DND-41 (cell line): ENCODE measurements at regions not wholly inside any gene's neighbourhood (a gene's known extent, or its start where the extent isn't known, plus 50 kb on each side); places are given as distances from the start of the nearest gene placed in this dataset.

Experiments used
- EZH2 ChIP-seq: IDR thresholded peaks from 3 replicates; pipeline ENCODE4 v1.6.1; 2012; ENCODE audit warnings: borderline replicate concordance, low read depth, mild to moderate bottlenecking, moderate library complexity, low read length, inconsistent platforms; ENCODE audit not compliant: severe bottlenecking
- TF ChIP-seq, protein P1 (sequence below): IDR thresholded peaks from 2 replicates; pipeline ENCODE4 v1.5.1; 2012; ENCODE audit warnings: borderline replicate concordance, low read length, moderate library complexity, mild to moderate bottlenecking; ENCODE audit not compliant: poor library complexity, severe bottlenecking; ENCODE audit errors: extremely low read depth

DNA sequence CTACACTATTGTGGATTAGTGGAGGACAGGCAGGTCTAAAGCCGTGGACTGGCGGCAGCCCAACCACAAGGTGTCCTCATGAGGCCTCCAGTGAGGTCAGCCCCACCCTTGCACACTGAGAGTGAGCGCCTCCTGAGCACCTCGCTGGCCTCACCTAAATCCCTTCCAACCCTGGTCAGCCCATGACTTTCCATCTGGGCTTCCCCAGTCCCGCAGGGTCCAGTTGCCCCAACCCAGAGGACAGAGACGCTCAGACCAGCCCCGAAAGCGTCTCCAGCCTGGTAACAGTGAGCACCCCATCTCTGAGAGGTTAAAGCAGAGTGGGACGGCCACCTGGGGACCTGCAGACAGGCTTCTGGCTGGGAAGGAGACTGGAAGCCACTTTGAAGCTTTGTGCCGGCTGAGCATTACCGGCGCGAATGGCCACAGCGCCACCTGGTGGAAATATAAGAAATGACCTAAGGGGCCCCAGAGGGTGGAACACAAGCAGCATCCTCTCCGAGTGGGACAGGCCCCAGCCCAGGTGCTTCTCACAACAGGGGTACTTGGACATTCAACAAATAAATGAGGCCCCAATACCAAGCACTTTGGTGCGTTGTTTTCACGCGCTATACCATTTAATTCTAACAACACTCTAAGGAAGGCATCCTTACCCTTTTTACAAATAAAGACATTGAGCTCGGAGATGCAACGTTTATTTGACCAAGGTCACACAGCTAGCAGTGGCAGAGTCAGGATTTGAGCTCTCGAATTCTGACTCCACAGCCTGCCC is 65.7 kb upstream of the TOP1 start:
- TF ChIP-seq, protein P1, sequence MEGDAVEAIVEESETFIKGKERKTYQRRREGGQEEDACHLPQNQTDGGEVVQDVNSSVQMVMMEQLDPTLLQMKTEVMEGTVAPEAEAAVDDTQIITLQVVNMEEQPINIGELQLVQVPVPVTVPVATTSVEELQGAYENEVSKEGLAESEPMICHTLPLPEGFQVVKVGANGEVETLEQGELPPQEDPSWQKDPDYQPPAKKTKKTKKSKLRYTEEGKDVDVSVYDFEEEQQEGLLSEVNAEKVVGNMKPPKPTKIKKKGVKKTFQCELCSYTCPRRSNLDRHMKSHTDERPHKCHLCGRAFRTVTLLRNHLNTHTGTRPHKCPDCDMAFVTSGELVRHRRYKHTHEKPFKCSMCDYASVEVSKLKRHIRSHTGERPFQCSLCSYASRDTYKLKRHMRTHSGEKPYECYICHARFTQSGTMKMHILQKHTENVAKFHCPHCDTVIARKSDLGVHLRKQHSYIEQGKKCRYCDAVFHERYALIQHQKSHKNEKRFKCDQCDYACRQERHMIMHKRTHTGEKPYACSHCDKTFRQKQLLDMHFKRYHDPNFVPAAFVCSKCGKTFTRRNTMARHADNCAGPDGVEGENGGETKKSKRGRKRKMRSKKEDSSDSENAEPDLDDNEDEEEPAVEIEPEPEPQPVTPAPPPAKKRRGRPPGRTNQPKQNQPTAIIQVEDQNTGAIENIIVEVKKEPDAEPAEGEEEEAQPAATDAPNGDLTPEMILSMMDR, result peak; percentile 96
- no peak for TF ChIP-seq EZH2
